Neuronal stem cell (in vitro differentiated cells): ENCODE measurements at regions not wholly inside any gene's neighbourhood (a gene's known extent, or its start where the extent isn't known, plus 50 kb on each side); places are given as distances from the start of the nearest gene placed in this dataset.

ENCODE experiments used
- DNase-seq: peaks from one replicate; pipeline ENCODE4 v3.0.0-alpha.2; 2013; ENCODE audit warnings: low spot score
- H2AFZ ChIP-seq: one replicate; pipeline ENCODE4 v1.6.1; 2013; ENCODE audit warnings: mild to moderate bottlenecking, low read length, inconsistent platforms
- H2AK5ac ChIP-seq: 2 replicates; pipeline ENCODE4 v1.6.1; 2013; ENCODE audit warnings: low read depth, mild to moderate bottlenecking, inconsistent platforms, low read length, moderate library complexity, mixed read lengths
- H2BK120ac ChIP-seq: 2 replicates; pipeline ENCODE4 v1.6.1; 2013; ENCODE audit warnings: low read depth, mild to moderate bottlenecking, inconsistent platforms, low read length, moderate library complexity, mixed read lengths
- H2BK12ac ChIP-seq: one replicate; pipeline ENCODE4 v1.6.1; 2013; ENCODE audit warnings: low read length, inconsistent platforms
- H2BK15ac ChIP-seq: 2 replicates; pipeline ENCODE4 v1.6.1; 2013; ENCODE audit warnings: mild to moderate bottlenecking, low read length, inconsistent platforms, mixed read lengths
- H2BK5ac ChIP-seq: one replicate; pipeline ENCODE4 v1.6.1; 2013; ENCODE audit warnings: inconsistent platforms, mild to moderate bottlenecking, low read length, moderate library complexity
- H3K14ac ChIP-seq: one replicate; pipeline ENCODE4 v1.6.1; 2013; ENCODE audit warnings: low read length, inconsistent platforms
- H3K18ac ChIP-seq: 2 replicates; pipeline ENCODE4 v1.6.1; 2013; ENCODE audit warnings: low read length, inconsistent platforms
- H3K23ac ChIP-seq: 2 replicates; pipeline ENCODE4 v1.6.1; 2013; ENCODE audit warnings: low read depth, mild to moderate bottlenecking, mixed read lengths, low read length, inconsistent platforms; ENCODE audit not compliant: poor library complexity
- H3K27ac ChIP-seq: replicated peaks from 3 replicates; pipeline ENCODE4 v1.5.1; 2013; ENCODE audit warnings: low read length, inconsistent platforms
- H3K27me3 ChIP-seq, 3 experiments: 2 replicates each; pipeline ENCODE4 v1.6.1; 2013; ENCODE audit warnings: low read length in 3 of 3, mild to moderate bottlenecking in 2 of 3, inconsistent platforms in 1 of 3, low read depth in 1 of 3, mixed read lengths in 1 of 3, moderate library complexity in 1 of 3; ENCODE audit not compliant: control insufficient read depth in 3 of 3, insufficient read depth in 3 of 3
- H3K36me3 ChIP-seq, 2 donors: replicated peaks in 1 of 2; 2 replicates each; pipeline ENCODE4 v1.6.1; 2013; ENCODE audit warnings: low read length in 2 of 2; ENCODE audit not compliant: control insufficient read depth in 2 of 2, insufficient read depth in 2 of 2
- H3K4ac ChIP-seq: 2 replicates; pipeline ENCODE4 v1.6.1; 2013; ENCODE audit warnings: inconsistent platforms, mild to moderate bottlenecking, low read length, moderate library complexity
- H3K4me1 ChIP-seq, 2 donors: 1 replicate in 1 of 2; 2 replicates in 1 of 2; pipeline ENCODE4 v1.6.1; 2013; ENCODE audit warnings: low read length in 2 of 2, low read depth in 1 of 2; ENCODE audit not compliant: control insufficient read depth in 2 of 2, insufficient read depth in 1 of 2
- H3K4me2 ChIP-seq: one replicate; pipeline ENCODE4 v1.6.1; 2013; ENCODE audit warnings: mild to moderate bottlenecking, low read length, inconsistent platforms; ENCODE audit not compliant: insufficient read depth, poor library complexity, severe bottlenecking
- H3K4me3 ChIP-seq, 2 donors: 2 replicates each; pipeline ENCODE4 v1.5.1; 2013; ENCODE audit warnings: low read length in 2 of 2, mild to moderate bottlenecking in 2 of 2, inconsistent platforms in 1 of 2, moderate library complexity in 1 of 2
- H3K79me1 ChIP-seq: one replicate; pipeline ENCODE4 v1.6.1; 2013; ENCODE audit warnings: low read depth, mild to moderate bottlenecking, inconsistent platforms, low read length, moderate library complexity
- H3K9ac ChIP-seq: one replicate; pipeline ENCODE4 v1.6.1; 2013; ENCODE audit warnings: mild to moderate bottlenecking, low read depth, low read length, inconsistent platforms; ENCODE audit not compliant: poor library complexity
- H3K9me3 ChIP-seq, 2 donors: replicated peaks in 1 of 2; 2 replicates each; pipeline versions ENCODE3 to v1.6.1; 2013; ENCODE audit warnings: low read length in 2 of 2, mild to moderate bottlenecking in 2 of 2, inconsistent platforms in 1 of 2, low read depth in 1 of 2, mixed read lengths in 1 of 2, moderate library complexity in 1 of 2; ENCODE audit not compliant: control insufficient read depth in 2 of 2, insufficient read depth in 1 of 2
- H4K8ac ChIP-seq: one replicate; pipeline ENCODE4 v1.6.1; 2013; ENCODE audit warnings: low read depth, mild to moderate bottlenecking, inconsistent platforms, low read length, moderate library complexity
- H4K91ac ChIP-seq: one replicate; pipeline ENCODE4 v1.6.1; 2013; ENCODE audit warnings: low read length, low read depth, mild to moderate bottlenecking, inconsistent platforms; ENCODE audit not compliant: poor library complexity
- WGBS, 2 donors: extraction: QIAGEN DNeasy Blood & Tissue Kit; methylation state at CpG; one replicate each; pipeline ENCODE4 v1.1.7; 2013; ENCODE audit warnings: missing lambda C conversion rate in 2 of 2, mixed read lengths in 1 of 2; ENCODE audit not compliant: insufficient read length in 2 of 2, insufficient replicate concordance in 1 of 2; ENCODE audit errors: extremely low coverage in 2 of 2; 5-methylcytosine and 5-hydroxymethylcytosine counted together

- Histone ChIP-seq H3K79me1 (no peaks in the 10 kb centered on the region), H2AFZ (no peak overlapping the region), H3K4me1 (no peaks in the 10 kb centered on the region), H2BK15ac (no peak overlapping the region), H3K18ac (no peak overlapping the region), H2BK5ac (no peak overlapping the region), H2BK120ac (no peak overlapping the region), H3K4ac (no peak overlapping the region), H3K14ac (no peak overlapping the region), H3K27ac (no peak overlapping the region), H2BK12ac (no peak overlapping the region), H4K8ac (no peak overlapping the region), H3K9me3 (no peaks in the 10 kb centered on the region), H4K91ac (no peak overlapping the region), H2AK5ac (no peak overlapping the region), H3K23ac (no peak overlapping the region), H3K9ac (no peak overlapping the region), H3K36me3 (no peaks in the 10 kb centered on the region), H3K4me2 (no peak overlapping the region), H3K4me3 (no peak overlapping the region), H3K27me3 (peaks cover 0 to 29% (median under 1%) of the 10 kb centered on the region in 3 experiments)
- DNase-seq = no peak
Measured at GRCh38 chr2:177153805-177154204, 58.8 kb upstream of the HNRNPA3 start.

DNA sequence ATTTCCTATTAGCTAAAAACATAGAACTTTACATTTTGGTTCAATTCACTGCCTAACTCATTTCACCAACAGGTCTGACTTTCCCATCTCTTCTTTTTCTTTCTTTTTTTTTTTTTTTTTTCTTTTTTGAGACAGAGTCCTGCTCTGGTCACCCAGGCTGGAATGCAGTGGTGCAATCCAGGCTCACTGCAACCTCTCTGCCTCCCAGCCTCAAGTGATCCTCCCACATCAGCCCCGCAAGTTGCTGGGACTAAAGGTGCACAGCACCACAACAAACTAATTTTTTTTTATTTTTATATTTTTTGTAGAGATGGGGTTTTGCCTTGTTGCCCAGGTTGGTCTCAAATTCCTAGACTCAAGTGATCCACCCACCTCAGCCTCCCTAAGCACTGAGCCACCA is 57.8 kb upstream of the HNRNPA3 start:
- H3K4me1 ChIP-seq = no peaks in the 10 kb centered on the region
- DNase-seq = no peak
- H3K4me2 ChIP-seq = no peak overlapping the region
- H2BK120ac ChIP-seq = no peak overlapping the region
- H3K18ac ChIP-seq = no peak overlapping the region
- H2AK5ac ChIP-seq = no peak overlapping the region
- H2BK12ac ChIP-seq = no peak overlapping the region
- H3K36me3 ChIP-seq = no peaks in the 10 kb centered on the region
- H3K4ac ChIP-seq = no peak overlapping the region
- WGBS, 2 donors = no CpG with 5 or more reads among the region's 1 CpG
- H3K14ac ChIP-seq = no peak overlapping the region
- no peaks in the 10 kb centered on the region for H3K79me1 ChIP-seq
- H3K27me3 ChIP-seq = peaks cover 0 to 29% (median 0%) of the 10 kb centered on the region in 3 experiments
- no peak overlapping the region for H4K91ac ChIP-seq
- H4K8ac ChIP-seq = no peak overlapping the region
- no peak overlapping the region for H3K27ac ChIP-seq
- no peak overlapping the region for H2AFZ ChIP-seq
- H2BK5ac ChIP-seq = no peak overlapping the region
- H3K4me3 ChIP-seq = no peak overlapping the region
- no peak overlapping the region for H3K9ac ChIP-seq
- H3K23ac ChIP-seq = no peak overlapping the region
- H2BK15ac ChIP-seq = no peak overlapping the region
- no peaks in the 10 kb centered on the region for H3K9me3 ChIP-seq

DNA sequence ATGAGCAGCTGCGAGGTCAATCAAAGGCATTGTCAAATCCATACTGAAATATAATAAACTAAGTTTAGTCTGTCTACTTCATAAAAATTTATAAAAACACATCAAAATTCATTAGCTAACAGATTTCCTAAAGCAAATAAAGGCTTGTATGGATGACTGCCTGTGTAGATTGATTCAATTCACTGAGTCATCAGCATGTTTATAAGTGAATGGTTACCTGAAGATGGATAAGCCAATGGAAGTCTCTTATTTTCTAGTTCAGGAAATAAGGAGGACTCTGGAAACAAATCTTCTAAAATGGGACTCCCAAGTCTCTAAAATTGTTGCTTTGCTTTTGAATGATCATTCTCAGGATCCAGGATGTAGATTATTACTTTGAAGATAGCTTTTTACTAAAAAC is 57.0 kb upstream of the HNRNPA3 start:
- H3K23ac ChIP-seq = no peak overlapping the region
- no peaks in the 10 kb centered on the region for H3K9me3 ChIP-seq
- H3K4ac ChIP-seq = no peak overlapping the region
- H3K4me2 ChIP-seq = no peak overlapping the region
- H2AFZ ChIP-seq = no peak overlapping the region
- H3K14ac ChIP-seq = no peak overlapping the region
- peaks cover 0 to 24% (median 0%) of the 10 kb centered on the region in 3 experiments for H3K27me3 ChIP-seq
- H2BK15ac ChIP-seq = no peak overlapping the region
- H2BK12ac ChIP-seq = no peak overlapping the region
- H2AK5ac ChIP-seq = no peak overlapping the region
- no peaks in the 10 kb centered on the region for H3K79me1 ChIP-seq
- H4K8ac ChIP-seq = no peak overlapping the region
- H3K9ac ChIP-seq = no peak overlapping the region
- no CpG with 5 or more reads among the region's 1 CpG for WGBS, 2 donors
- no peak for DNase-seq
- no peak overlapping the region for H2BK5ac ChIP-seq
- no peak overlapping the region for H2BK120ac ChIP-seq
- H3K18ac ChIP-seq = no peak overlapping the region
- H4K91ac ChIP-seq = no peak overlapping the region
- H3K4me1 ChIP-seq = no peaks in the 10 kb centered on the region
- H3K4me3 ChIP-seq = no peak overlapping the region
- no peaks in the 10 kb centered on the region for H3K36me3 ChIP-seq
- H3K27ac ChIP-seq = no peak overlapping the region

GRCh38 chr2:177161741-177162460 is 50.7 kb upstream of the HNRNPA3 start:
- H3K4me3 ChIP-seq = no peak overlapping the region
- H3K79me1 ChIP-seq = no peaks in the 10 kb centered on the region
- WGBS, 2 donors = no CpG with 5 or more reads among the region's 12 CpGs
- no peaks in the 10 kb centered on the region for H3K9me3 ChIP-seq
- H4K8ac ChIP-seq = no peak overlapping the region
- H3K27me3 ChIP-seq = peaks cover 0 to 3% (median 0%) of the 10 kb centered on the region in 3 experiments
- H2AFZ ChIP-seq = peak overlapping the region; percentile 56
- no peak overlapping the region for H2BK120ac ChIP-seq
- H3K18ac ChIP-seq = no peak overlapping the region
- no peak overlapping the region for H3K4ac ChIP-seq
- H3K4me2 ChIP-seq = no peak overlapping the region
- no peak overlapping the region for H4K91ac ChIP-seq
- no peak for DNase-seq
- no peak overlapping the region for H3K27ac ChIP-seq
- no peak overlapping the region for H2BK15ac ChIP-seq
- H3K23ac ChIP-seq = no peak overlapping the region
- no peak overlapping the region for H3K14ac ChIP-seq
- peaks cover 5 to 18% of the 10 kb centered on the region in 2 donors for H3K4me1 ChIP-seq
- H2BK12ac ChIP-seq = no peak overlapping the region
- H2BK5ac ChIP-seq = no peak overlapping the region
- H3K36me3 ChIP-seq = no peaks in the 10 kb centered on the region
- no peak overlapping the region for H2AK5ac ChIP-seq
- H3K9ac ChIP-seq = no peak overlapping the region
